H1 (cell line): ENCODE measurements at regions not wholly inside any gene's neighbourhood (a gene's known extent, or its start where the extent isn't known, plus 50 kb on each side); places are given as distances from the start of the nearest gene placed in this dataset.

Experiments used
- CTCF ChIA-PET: fragments of 300-600 bp; sonication (Branson Sonifier 250); formaldehyde crosslinking; loops from one replicate; lab custom pipeline; 2021; ENCODE audit not compliant: partially characterized antibody; lab: Charles Lee
- POLR2A ChIA-PET: fragments of 300-600 bp; sonication (Branson Sonifier 250); formaldehyde crosslinking; loops from one replicate; lab custom pipeline; 2021; ENCODE audit warnings: inconsistent platforms; ENCODE audit not compliant: partially characterized antibody; lab: Charles Lee
- DNase-seq, 2 experiments: peaks; one replicate each; pipeline versions ENCODE4 v3.0.0 to v3.0.0-alpha.2; 2010 to 2022; ENCODE audit warnings: low spot score in 2 of 2, low read depth in 1 of 2, mixed read lengths in 1 of 2
- FAIRE-seq: peaks from 2 replicates; lab custom pipeline; 2011; peaks lifted over from hg19 to GRCh38; lab: Jason Lieb, UNC
- H2AFZ ChIP-seq: 2 replicates; pipeline ENCODE4 v1.8.1; 2012; ENCODE audit warnings: low read length, inconsistent platforms
- H2AK5ac ChIP-seq: 2 replicates; pipeline ENCODE4 v1.6.1; 2013; ENCODE audit warnings: low read depth, low read length
- H2BK120ac ChIP-seq: replicated peaks from 2 replicates; pipeline ENCODE3; 2013; ENCODE audit warnings: low read depth, low read length, inconsistent platforms
- H2BK12ac ChIP-seq: 2 replicates; pipeline ENCODE4 v1.6.1; 2013; ENCODE audit warnings: low read depth, low read length
- H2BK15ac ChIP-seq: 2 replicates; pipeline ENCODE4 v1.6.1; 2013; ENCODE audit warnings: low read length
- H2BK20ac ChIP-seq: 2 replicates; pipeline ENCODE4 v1.6.1; 2013; ENCODE audit warnings: low read length
- H2BK5ac ChIP-seq: 2 replicates; pipeline ENCODE4 v1.6.1; 2013; ENCODE audit warnings: low read depth, low read length
- H3K14ac ChIP-seq: 2 replicates; pipeline ENCODE4 v1.6.1; 2013; ENCODE audit warnings: inconsistent platforms; ENCODE audit not compliant: insufficient read length
- H3K18ac ChIP-seq: 2 replicates; pipeline ENCODE4 v1.6.1; 2013; ENCODE audit warnings: low read length; ENCODE audit errors: extremely low read depth
- H3K23ac ChIP-seq: 2 replicates; pipeline ENCODE4 v1.6.1; 2013; ENCODE audit warnings: inconsistent platforms; ENCODE audit not compliant: insufficient read length
- H3K23me2 ChIP-seq: 2 replicates; pipeline ENCODE4 v1.6.1; 2013; ENCODE audit warnings: low read depth, low read length
- H3K27ac ChIP-seq: 2 replicates; pipeline ENCODE4 v1.6.1; 2011; ENCODE audit warnings: low read depth, low read length, inconsistent platforms
- H3K27me3 ChIP-seq, 4 experiments: replicated peaks in 1 of 4; 1 replicate in 1 of 4; 2 replicates in 3 of 4; pipeline versions ENCODE4 v1.6.1 to v1.8.1; 2011 to 2013; ENCODE audit warnings: low read length in 3 of 4, mild to moderate bottlenecking in 3 of 4, inconsistent platforms in 2 of 4, mixed read lengths in 2 of 4, moderate library complexity in 1 of 4; ENCODE audit not compliant: control insufficient read depth in 3 of 4, insufficient read depth in 3 of 4; ENCODE audit errors: extremely low read depth in 1 of 4
- H3K36me3 ChIP-seq, 4 experiments: 2 replicates each; pipeline versions ENCODE4 v1.6.1 to v1.8.1; 2011 to 2013; ENCODE audit warnings: mild to moderate bottlenecking in 4 of 4, low read length in 3 of 4, moderate library complexity in 2 of 4, control low read depth in 1 of 4, inconsistent platforms in 1 of 4; ENCODE audit not compliant: insufficient read depth in 4 of 4, control insufficient read depth in 2 of 4
- H3K4ac ChIP-seq: replicated peaks from 2 replicates; pipeline ENCODE3; 2013; ENCODE audit warnings: low read length, low read depth, mixed read lengths, inconsistent platforms; ENCODE audit not compliant: insufficient read length
- H3K4me1 ChIP-seq, 4 experiments: replicated peaks in 1 of 4; 1 replicate in 1 of 4; 2 replicates in 3 of 4; pipeline versions ENCODE4 v1.6.1 to v1.8.1; 2011 to 2013; ENCODE audit warnings: low read length in 3 of 4, inconsistent platforms in 2 of 4, mixed read lengths in 1 of 4; ENCODE audit not compliant: insufficient read depth in 4 of 4, control insufficient read depth in 3 of 4
- H3K4me2 ChIP-seq, 2 experiments: 2 replicates each; pipeline versions ENCODE4 v1.6.1 to v1.8.1; 2011 to 2013; ENCODE audit warnings: low read depth in 2 of 2, low read length in 2 of 2, control low read depth in 1 of 2, inconsistent platforms in 1 of 2, mild to moderate bottlenecking in 1 of 2; ENCODE audit not compliant: insufficient read depth in 1 of 2
- H3K4me3 ChIP-seq, 4 experiments: fragments of 200-600, 300-600 bp in 1 of 4; sonication (generic), shearing (Covaris generic), sonication (Bioruptor Twin) in 1 of 4; 2 replicates each; pipeline versions ENCODE4 v1.5.1 to v1.8.1; 2011 to 2016; ENCODE audit warnings: low read length in 4 of 4, low read depth in 3 of 4, control low read depth in 2 of 4, inconsistent platforms in 2 of 4, mild to moderate bottlenecking in 2 of 4, mixed read lengths in 1 of 4, moderate library complexity in 1 of 4; ENCODE audit not compliant: insufficient read depth in 2 of 4; ENCODE audit errors: extremely low read depth in 1 of 4
- H3K56ac ChIP-seq: replicated peaks from 2 replicates; pipeline ENCODE3; 2013; ENCODE audit warnings: low read depth, mild to moderate bottlenecking, mixed read lengths, low read length, inconsistent platforms; ENCODE audit not compliant: insufficient read length
- H3K79me1 ChIP-seq: 2 replicates; pipeline ENCODE4 v1.6.1; 2013; ENCODE audit warnings: low read depth, low read length, control low read depth
- H3K79me2 ChIP-seq, 2 experiments: 2 replicates each; pipeline versions ENCODE4 v1.6.1 to v1.8.1; 2012 to 2013; ENCODE audit warnings: low read length in 2 of 2, mild to moderate bottlenecking in 2 of 2, inconsistent platforms in 1 of 2; ENCODE audit not compliant: insufficient read depth in 2 of 2, control insufficient read depth in 1 of 2
- H3K9ac ChIP-seq, 4 experiments: replicated peaks in 1 of 4; 1 replicate in 1 of 4; 2 replicates in 3 of 4; pipeline versions ENCODE4 v1.6.1 to v1.8.1; 2011 to 2013; ENCODE audit warnings: low read depth in 3 of 4, low read length in 3 of 4, control low read depth in 2 of 4, mild to moderate bottlenecking in 2 of 4, moderate library complexity in 2 of 4, inconsistent platforms in 1 of 4; ENCODE audit errors: extremely low read depth in 1 of 4
- H3K9me3 ChIP-seq, 2 experiments: 2 replicates each; pipeline versions ENCODE4 v1.6.1 to v1.8.1; 2012 to 2013; ENCODE audit warnings: mild to moderate bottlenecking in 2 of 2, moderate library complexity in 2 of 2, control low read depth in 1 of 2, inconsistent platforms in 1 of 2, low read depth in 1 of 2, low read length in 1 of 2, mixed read lengths in 1 of 2; ENCODE audit not compliant: insufficient read depth in 2 of 2
- H4K20me1 ChIP-seq, 2 experiments: replicated peaks in 1 of 2; 2 replicates each; pipeline versions ENCODE3 to v1.8.1; 2011 to 2013; ENCODE audit warnings: inconsistent platforms in 2 of 2, low read length in 2 of 2, mild to moderate bottlenecking in 1 of 2; ENCODE audit not compliant: insufficient read depth in 2 of 2, control insufficient read depth in 1 of 2
- H4K5ac ChIP-seq: 2 replicates; pipeline ENCODE4 v1.6.1; 2013; ENCODE audit warnings: low read length, low read depth, mixed read lengths, inconsistent platforms; ENCODE audit not compliant: insufficient read length
- H4K8ac ChIP-seq: 2 replicates; pipeline ENCODE4 v1.8.0; 2013; ENCODE audit warnings: mild to moderate bottlenecking, moderate library complexity, low read length, inconsistent platforms; ENCODE audit not compliant: insufficient read depth; ENCODE audit errors: extremely low read depth
- H4K91ac ChIP-seq: replicated peaks from 2 replicates; pipeline ENCODE3; 2013; ENCODE audit warnings: low read length, mixed read lengths, inconsistent platforms; ENCODE audit not compliant: insufficient read length
- ASH2L ChIP-seq: fragments of 200-600, 300-600 bp; sonication (generic); IDR thresholded peaks from one replicate; pipeline ENCODE4 v1.7.1; 2017; ENCODE audit warnings: low read length
- ATF2 ChIP-seq: IDR thresholded peaks from 2 replicates; pipeline ENCODE4 v1.6.1; 2012; ENCODE audit warnings: low read length, inconsistent platforms
- CBX8 ChIP-seq: fragments of 300-800, 300-1000 bp; sonication (generic); IDR thresholded peaks from 2 replicates; pipeline ENCODE4 v1.7.1; 2016; ENCODE audit warnings: low read depth, low read length, borderline replicate concordance
- HDAC2 ChIP-seq, 2 experiments: fragments of 300-600 bp in 1 of 2; sonication (generic) in 1 of 2; IDR thresholded peaks; 2 replicates each; pipeline ENCODE4 v1.6.1; 2011 to 2012; ENCODE audit warnings: low read depth in 2 of 2, low read length in 2 of 2, mild to moderate bottlenecking in 2 of 2, moderate library complexity in 2 of 2, borderline replicate concordance in 1 of 2, inconsistent platforms in 1 of 2
- HDAC6 ChIP-seq: IDR thresholded peaks from one replicate; pipeline ENCODE4 v1.7.1; 2012; ENCODE audit warnings: low read depth, mild to moderate bottlenecking, inconsistent platforms, low read length, moderate library complexity
- JUND ChIP-seq: IDR thresholded peaks from 2 replicates; pipeline ENCODE4 v1.6.1; 2011; ENCODE audit warnings: mild to moderate bottlenecking, improper control_type of control experiment, low read length
- KDM1A ChIP-seq: fragments of 200-600, 300-600 bp; sonication (generic); IDR thresholded peaks from 2 replicates; pipeline ENCODE4 v1.7.1; 2016; ENCODE audit warnings: mild to moderate bottlenecking, low read length, borderline replicate concordance
- NRF1 ChIP-seq: IDR thresholded peaks from 2 replicates; pipeline ENCODE4 v1.6.1; 2011; ENCODE audit warnings: mild to moderate bottlenecking, low read depth, low read length, improper control_type of control experiment
- RNF2 ChIP-seq: fragments of 200-900, 300-1000 bp; sonication (generic); IDR thresholded peaks from 2 replicates; pipeline ENCODE4 v1.7.1; 2016; ENCODE audit warnings: borderline replicate concordance, low read depth, mild to moderate bottlenecking, antibody characterized with exemption, low read length; ENCODE audit not compliant: poor library complexity, severe bottlenecking; ENCODE audit errors: missing control alignments
- SP1 ChIP-seq: IDR thresholded peaks from 2 replicates; pipeline ENCODE4 v1.6.1; 2011; ENCODE audit warnings: low read depth, low read length
- TEAD4 ChIP-seq: IDR thresholded peaks from 2 replicates; pipeline ENCODE4 v1.6.1; 2012; ENCODE audit warnings: low read depth, low read length, inconsistent platforms, mixed read lengths
- ZNF274 ChIP-seq: IDR thresholded peaks from 2 replicates; pipeline ENCODE4 v1.7.0; 2012; ENCODE audit warnings: low read length, borderline replicate concordance; ENCODE audit errors: extremely low read depth
- WGBS, 2 experiments: shearing (Covaris generic) in 1 of 2; methylation state at CpG; one replicate each; pipeline versions ENCODE4 v1.1.6 to v1.1.7; 2013 to 2015; ENCODE audit warnings: low lambda C conversion rate in 2 of 2, mixed read lengths in 2 of 2, inconsistent platforms in 1 of 2, low coverage in 1 of 2, missing lambda C conversion rate in 1 of 2; ENCODE audit not compliant: insufficient replicate concordance in 2 of 2, insufficient coverage in 1 of 2, insufficient read length in 1 of 2; ENCODE audit errors: extremely low coverage in 1 of 2, missing lambda C conversion rate in 1 of 2; 5-methylcytosine and 5-hydroxymethylcytosine counted together

DNA sequence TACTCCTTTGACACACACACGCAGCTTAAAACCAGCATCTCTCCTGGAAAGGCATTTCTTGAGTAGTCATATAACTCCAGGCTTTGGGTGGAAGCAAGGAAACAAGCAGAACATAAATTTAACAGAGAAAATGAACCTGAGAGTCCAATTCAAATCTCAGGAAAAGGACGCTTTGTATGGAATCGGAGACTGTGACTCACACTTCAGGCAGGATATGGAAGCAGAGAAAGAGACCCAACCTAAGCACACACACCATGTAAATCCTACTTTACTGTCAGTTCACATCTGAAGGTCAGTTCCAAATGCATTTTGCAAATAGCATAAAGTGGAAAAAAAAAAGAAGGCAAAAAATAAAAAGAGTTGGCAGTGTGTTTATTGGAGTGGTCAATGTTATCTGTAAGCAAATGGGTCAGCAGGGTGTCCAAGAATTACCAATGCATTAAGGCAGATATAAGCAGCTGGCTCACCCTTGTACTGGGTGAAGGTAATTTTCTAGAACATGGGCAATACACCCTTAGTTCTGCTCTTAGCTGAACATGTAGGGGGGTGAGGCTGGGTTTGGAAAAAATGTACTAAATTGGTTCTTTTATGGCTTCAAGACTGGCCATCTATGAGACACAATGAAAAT, 283.7 kb upstream of the NT5E start:
- no peak overlapping the region for H2BK15ac ChIP-seq
- H3K79me1 ChIP-seq = no peaks in the 10 kb centered on the region
- no peak overlapping the region for H2BK12ac ChIP-seq
- no peak overlapping the region for H3K14ac ChIP-seq
- no peak overlapping the region for H3K18ac ChIP-seq
- no peak overlapping the region for H2BK120ac ChIP-seq
- H3K23me2 ChIP-seq = no peaks in the 10 kb centered on the region
- no peak overlapping the region for H3K4me3 ChIP-seq
- no peak overlapping the region for H2AFZ ChIP-seq
- H3K4ac ChIP-seq = no peak overlapping the region
- H3K27ac ChIP-seq = no peak overlapping the region
- DNase-seq (no peak), FAIRE-seq (no peak)
- no peak overlapping the region for H3K9ac ChIP-seq
- H2AK5ac ChIP-seq = no peak overlapping the region
- H4K91ac ChIP-seq = no peak overlapping the region
- H3K9me3 ChIP-seq = no peaks in the 10 kb centered on the region
- no peak overlapping the region for H4K8ac ChIP-seq
- H2BK5ac ChIP-seq = no peak overlapping the region
- H3K4me2 ChIP-seq = no peak overlapping the region
- no peak overlapping the region for H3K23ac ChIP-seq
- 95% methylated on average over 3 of the region's 3 CpGs; no CpG with 5 or more reads in 1 of the 2 experiments for WGBS, 2 experiments
- no peak overlapping the region for H3K56ac ChIP-seq
- H3K36me3 ChIP-seq = no peaks in the 10 kb centered on the region
- CTCF ChIA-PET = interaction anchor here (0.7 to 1.6 kb wide), 2 partner anchors 157 to 567 kb away, joined by 4 read pairs; no protein-coding TSS in a partner anchor
- peaks cover 0 to 3% (median 0%) of the 10 kb centered on the region in 4 experiments; a peak in 1 of 7 replicates for H3K4me1 ChIP-seq
- H3K27me3 ChIP-seq = no peaks in the 10 kb centered on the region
- no peaks in the 10 kb centered on the region for H3K79me2 ChIP-seq
- no peak overlapping the region for H2BK20ac ChIP-seq
- POLR2A ChIA-PET = no interaction called here
- no peak overlapping the region for H4K5ac ChIP-seq
- no peaks in the 10 kb centered on the region for H4K20me1 ChIP-seq
- TF ChIP-seq ZNF274 (no peak), HDAC6 (no peak), SP1 (no peak), JUND (no peak), CBX8 (no peak), NRF1 (no peak), KDM1A (no peak), RNF2 (no peak), ATF2 (no peak), ASH2L (no peak), TEAD4 (no peak), HDAC2 (IDR thresholded peaks at IDR 0.05; ENCODE audit: borderline replicate concordance in 1 of 2, low read depth in 2 of 2, low read length in 2 of 2) (no peak)
